ENCODE measurements at regions not wholly inside any gene's neighbourhood (a gene's known extent, or its start where the extent isn't known, plus 50 kb on each side); places are given as distances from the start of the nearest gene placed in this dataset.
"Not testable (repeated sequence)": the region's sequence is repeated elsewhere in the genome, so short reads cannot be mapped to it uniquely, and the experiment has no call there.

- H3K4me1 ChIP-seq (ENCODE audit: control insufficient read depth in 5 of 5, insufficient read depth in 5 of 5, low read length in 5 of 5), result no peaks in the 10 kb centered on the region
- no peak overlapping the region for H3K27ac ChIP-seq (ENCODE audit: low read depth in 1 of 2, low read length in 1 of 2)
- no peak for TF ChIP-seq CTCF (IDR thresholded peaks at IDR 0.05; ENCODE audit: control extremely low read depth, extremely low read depth)
- ATAC-seq (ENCODE audit: insufficient read depth, low FRiP score) (no peak), DNase-seq (peak; percentile 23 to 72 (median 46))
- 77 to 80% methylated on average over 15 of the region's 15 CpGs for WGBS, 2 donors
- H3K36me3 ChIP-seq (ENCODE audit: control insufficient read depth in 4 of 4, insufficient read depth in 4 of 4, low read length in 4 of 4), result no peaks in the 10 kb centered on the region
- H3K27me3 ChIP-seq (ENCODE audit: control insufficient read depth in 3 of 3, insufficient read depth in 3 of 3, low read length in 2 of 3), result no peaks in the 10 kb centered on the region
- H3K4me3 ChIP-seq, result no peak overlapping the region
- no peak overlapping the region for H3K9ac ChIP-seq (ENCODE audit: insufficient read depth in 1 of 2, low read length in 2 of 2)
- H3K9me3 ChIP-seq (ENCODE audit: control insufficient read depth in 4 of 4, insufficient read depth in 3 of 4, low read length in 3 of 4), result peaks cover 0 to 9% (median 1%) of the 10 kb centered on the region in 4 donors
Observed at GRCh38 chr20:30286157-30286556, 971.3 kb upstream of the DEFB115 start.

- H3K4me1 ChIP-seq (ENCODE audit: control insufficient read depth in 5 of 5, insufficient read depth in 5 of 5, low read length in 5 of 5); H3K9me3 ChIP-seq (ENCODE audit: control insufficient read depth in 4 of 4, insufficient read depth in 3 of 4, low read length in 3 of 4); H3K4me3 ChIP-seq; ATAC-seq (ENCODE audit: insufficient read depth, low FRiP score); H3K27ac ChIP-seq (ENCODE audit: low read depth in 1 of 2, low read length in 1 of 2); H3K27me3 ChIP-seq (ENCODE audit: control insufficient read depth in 3 of 3, insufficient read depth in 3 of 3, low read length in 2 of 3); H3K36me3 ChIP-seq (ENCODE audit: control insufficient read depth in 4 of 4, insufficient read depth in 4 of 4, low read length in 4 of 4); H3K9ac ChIP-seq (ENCODE audit: insufficient read depth in 1 of 2, low read length in 2 of 2): not testable (repeated sequence)
- DNase-seq, result peak in 1 of 3 donors; percentile 62
- 89 to 90% methylated on average over 21 to 22 of the region's 22 CpGs for WGBS, 2 donors
Observed at GRCh38 chr20:30287459-30287858, 970.0 kb upstream of the DEFB115 start.

GRCh38 chr20:30288346-30288745 is 969.1 kb upstream of the DEFB115 start:
- no peak overlapping the region for H3K27ac ChIP-seq (ENCODE audit: low read depth in 1 of 2, low read length in 1 of 2)
- WGBS, 2 donors, result 80 to 83% methylated on average over 10 of the region's 10 CpGs

GRCh38 chr20:30289049-30289448 is 968.4 kb upstream of the DEFB115 start:
- not testable (repeated sequence) for H3K4me1 ChIP-seq (ENCODE audit: control insufficient read depth in 5 of 5, insufficient read depth in 5 of 5, low read length in 5 of 5); H3K4me3 ChIP-seq; H3K36me3 ChIP-seq (ENCODE audit: control insufficient read depth in 4 of 4, insufficient read depth in 4 of 4, low read length in 4 of 4); ATAC-seq (ENCODE audit: insufficient read depth, low FRiP score); H3K27ac ChIP-seq (ENCODE audit: low read depth in 1 of 2, low read length in 1 of 2); H3K9ac ChIP-seq (ENCODE audit: insufficient read depth in 1 of 2, low read length in 2 of 2); H3K27me3 ChIP-seq (ENCODE audit: control insufficient read depth in 3 of 3, insufficient read depth in 3 of 3, low read length in 2 of 3); H3K9me3 ChIP-seq (ENCODE audit: control insufficient read depth in 4 of 4, insufficient read depth in 3 of 4, low read length in 3 of 4)
- WGBS, 2 donors, result 11 to 56% methylated on average over 11 of the region's 11 CpGs
- peak in 2 of 3 donors; percentile 22 to 54 for DNase-seq

More at GRCh38 chr20:30288346-30288745, 969.1 kb upstream of the DEFB115 start:
- Histone ChIP-seq H3K9me3 (ENCODE audit: control insufficient read depth in 4 of 4, insufficient read depth in 3 of 4, low read length in 3 of 4) (peaks cover 0 to 5% (median 1%) of the 10 kb centered on the region in 4 donors), H3K4me1 (ENCODE audit: control insufficient read depth in 5 of 5, insufficient read depth in 5 of 5, low read length in 5 of 5) (no peaks in the 10 kb centered on the region), H3K9ac (ENCODE audit: insufficient read depth in 1 of 2, low read length in 2 of 2) (no peak overlapping the region), H3K4me3 (no peak overlapping the region), H3K27me3 (ENCODE audit: control insufficient read depth in 3 of 3, insufficient read depth in 3 of 3, low read length in 2 of 3) (no peaks in the 10 kb centered on the region), H3K36me3 (ENCODE audit: control insufficient read depth in 4 of 4, insufficient read depth in 4 of 4, low read length in 4 of 4) (no peaks in the 10 kb centered on the region)
- ATAC-seq (ENCODE audit: insufficient read depth, low FRiP score) (no peak), DNase-seq (peak in 2 of 3 donors; percentile 26 to 52)
- TF ChIP-seq CTCF (IDR thresholded peaks at IDR 0.05; ENCODE audit: control extremely low read depth, extremely low read depth), result no peak

GRCh38 chr20:30289711-30290141 is 967.7 kb upstream of the DEFB115 start:
- H3K27ac ChIP-seq (ENCODE audit: low read depth in 1 of 2, low read length in 1 of 2); H3K4me3 ChIP-seq; ATAC-seq (ENCODE audit: insufficient read depth, low FRiP score); H3K4me1 ChIP-seq (ENCODE audit: control insufficient read depth in 5 of 5, insufficient read depth in 5 of 5, low read length in 5 of 5); H3K27me3 ChIP-seq (ENCODE audit: control insufficient read depth in 3 of 3, insufficient read depth in 3 of 3, low read length in 2 of 3); H3K9me3 ChIP-seq (ENCODE audit: control insufficient read depth in 4 of 4, insufficient read depth in 3 of 4, low read length in 3 of 4); H3K36me3 ChIP-seq (ENCODE audit: control insufficient read depth in 4 of 4, insufficient read depth in 4 of 4, low read length in 4 of 4); H3K9ac ChIP-seq (ENCODE audit: insufficient read depth in 1 of 2, low read length in 2 of 2): not testable (repeated sequence)
- 10 to 53% methylated on average over 27 of the region's 27 CpGs for WGBS, 2 donors
- peak in 1 of 3 donors; percentile 58 for DNase-seq

- not testable (repeated sequence) for H3K9me3 ChIP-seq (ENCODE audit: control insufficient read depth in 4 of 4, insufficient read depth in 3 of 4, low read length in 3 of 4); H3K36me3 ChIP-seq (ENCODE audit: control insufficient read depth in 4 of 4, insufficient read depth in 4 of 4, low read length in 4 of 4); H3K27me3 ChIP-seq (ENCODE audit: control insufficient read depth in 3 of 3, insufficient read depth in 3 of 3, low read length in 2 of 3); H3K27ac ChIP-seq (ENCODE audit: low read depth in 1 of 2, low read length in 1 of 2); H3K4me3 ChIP-seq; H3K9ac ChIP-seq (ENCODE audit: insufficient read depth in 1 of 2, low read length in 2 of 2); H3K4me1 ChIP-seq (ENCODE audit: control insufficient read depth in 5 of 5, insufficient read depth in 5 of 5, low read length in 5 of 5)
- WGBS, 2 donors, result 6 to 42% methylated on average over 16 to 27 of the region's 27 CpGs
- peak; percentile 65 to 90 (median 85) for DNase-seq
- ATAC-seq (ENCODE audit: insufficient read depth, low FRiP score), result peak; percentile 41
Observed at GRCh38 chr20:30290361-30291063, 967.0 kb upstream of the DEFB115 start.

GRCh38 chr20:30291064-30291379 is 966.4 kb upstream of the DEFB115 start:
- H3K9me3 ChIP-seq (ENCODE audit: control insufficient read depth in 4 of 4, insufficient read depth in 3 of 4, low read length in 3 of 4); H3K4me3 ChIP-seq; H3K4me1 ChIP-seq (ENCODE audit: control insufficient read depth in 5 of 5, insufficient read depth in 5 of 5, low read length in 5 of 5); H3K36me3 ChIP-seq (ENCODE audit: control insufficient read depth in 4 of 4, insufficient read depth in 4 of 4, low read length in 4 of 4); H3K27me3 ChIP-seq (ENCODE audit: control insufficient read depth in 3 of 3, insufficient read depth in 3 of 3, low read length in 2 of 3); DNase-seq; ATAC-seq (ENCODE audit: insufficient read depth, low FRiP score); H3K27ac ChIP-seq (ENCODE audit: low read depth in 1 of 2, low read length in 1 of 2); H3K9ac ChIP-seq (ENCODE audit: insufficient read depth in 1 of 2, low read length in 2 of 2): not testable (repeated sequence)
- 17 to 42% methylated on average over 2 of the region's 4 CpGs for WGBS, 2 donors

All from lung (tissue), 11 donors.